ENCODE measurements at regions not wholly inside any gene's neighbourhood (a gene's known extent, or its start where the extent isn't known, plus 50 kb on each side); places are given as distances from the start of the nearest gene placed in this dataset.

DNA sequence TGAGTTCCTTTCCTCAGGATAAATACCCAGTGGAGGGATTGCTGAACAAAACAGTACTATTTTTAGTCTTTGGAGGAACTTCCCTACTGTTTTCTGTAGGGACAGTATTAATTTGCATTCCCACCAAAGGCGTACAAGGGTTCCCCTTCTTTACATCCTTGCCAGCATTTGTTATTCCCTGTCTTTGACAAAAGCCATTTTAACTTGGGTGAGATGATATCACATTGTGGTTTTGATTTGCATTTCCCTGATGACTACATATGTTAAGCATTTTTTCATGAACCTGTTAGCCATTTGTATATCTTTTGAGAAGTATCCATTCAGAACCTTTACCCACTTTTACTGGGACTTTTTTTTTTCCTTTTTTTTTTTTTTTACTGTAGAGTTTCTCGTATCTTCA lies 126.2 kb upstream of the ANXA10 start:
- Histone ChIP-seq H3K4me1 (ENCODE audit: insufficient read depth, low read length, severe bottlenecking) (no peaks in the 10 kb centered on the region), H4K20me1 (ENCODE audit: insufficient read depth, low read length) (no peaks in the 10 kb centered on the region), H3K79me2 (ENCODE audit: insufficient read depth, low read length) (no peaks in the 10 kb centered on the region), H3K4me2 (ENCODE audit: low read length) (no peak overlapping the region), H2AFZ (ENCODE audit: low read length) (no peak overlapping the region), H3K9ac (ENCODE audit: low read length) (no peak overlapping the region), H3K27me3 (ENCODE audit: insufficient read depth, low read length) (no peaks in the 10 kb centered on the region), H3K4me3 (ENCODE audit: low read depth, low read length, poor library complexity, severe bottlenecking) (no peak overlapping the region), H3K9me2 (ENCODE audit: low read depth, low read length) (no peaks in the 10 kb centered on the region), H3F3A (ENCODE audit: insufficient read depth, low read length) (no peaks in the 10 kb centered on the region), H3K36me3 (ENCODE audit: insufficient read depth, low read length) (no peaks in the 10 kb centered on the region), H3K9me3 (ENCODE audit: low read length) (no peaks in the 10 kb centered on the region), H3K27ac (ENCODE audit: low read depth, low read length, poor library complexity, severe bottlenecking) (no peak overlapping the region)
- no peak for TF ChIP-seq EZH2 (IDR thresholded peaks at IDR 0.05; ENCODE audit: borderline replicate concordance, low read length)
- TF ChIP-seq, protein P1, sequence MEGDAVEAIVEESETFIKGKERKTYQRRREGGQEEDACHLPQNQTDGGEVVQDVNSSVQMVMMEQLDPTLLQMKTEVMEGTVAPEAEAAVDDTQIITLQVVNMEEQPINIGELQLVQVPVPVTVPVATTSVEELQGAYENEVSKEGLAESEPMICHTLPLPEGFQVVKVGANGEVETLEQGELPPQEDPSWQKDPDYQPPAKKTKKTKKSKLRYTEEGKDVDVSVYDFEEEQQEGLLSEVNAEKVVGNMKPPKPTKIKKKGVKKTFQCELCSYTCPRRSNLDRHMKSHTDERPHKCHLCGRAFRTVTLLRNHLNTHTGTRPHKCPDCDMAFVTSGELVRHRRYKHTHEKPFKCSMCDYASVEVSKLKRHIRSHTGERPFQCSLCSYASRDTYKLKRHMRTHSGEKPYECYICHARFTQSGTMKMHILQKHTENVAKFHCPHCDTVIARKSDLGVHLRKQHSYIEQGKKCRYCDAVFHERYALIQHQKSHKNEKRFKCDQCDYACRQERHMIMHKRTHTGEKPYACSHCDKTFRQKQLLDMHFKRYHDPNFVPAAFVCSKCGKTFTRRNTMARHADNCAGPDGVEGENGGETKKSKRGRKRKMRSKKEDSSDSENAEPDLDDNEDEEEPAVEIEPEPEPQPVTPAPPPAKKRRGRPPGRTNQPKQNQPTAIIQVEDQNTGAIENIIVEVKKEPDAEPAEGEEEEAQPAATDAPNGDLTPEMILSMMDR (IDR thresholded peaks at IDR 0.05; ENCODE audit: low read length): no peak

GRCh38 chr4:167973513-167973912 lies 118.8 kb upstream of the ANXA10 start:
- no peak overlapping the region for H3K9ac ChIP-seq (ENCODE audit: low read length)
- TF ChIP-seq, protein P1 (IDR thresholded peaks at IDR 0.05; ENCODE audit: low read length): no peak
- TF ChIP-seq EZH2 (IDR thresholded peaks at IDR 0.05; ENCODE audit: borderline replicate concordance, low read length): no peak

DNA sequence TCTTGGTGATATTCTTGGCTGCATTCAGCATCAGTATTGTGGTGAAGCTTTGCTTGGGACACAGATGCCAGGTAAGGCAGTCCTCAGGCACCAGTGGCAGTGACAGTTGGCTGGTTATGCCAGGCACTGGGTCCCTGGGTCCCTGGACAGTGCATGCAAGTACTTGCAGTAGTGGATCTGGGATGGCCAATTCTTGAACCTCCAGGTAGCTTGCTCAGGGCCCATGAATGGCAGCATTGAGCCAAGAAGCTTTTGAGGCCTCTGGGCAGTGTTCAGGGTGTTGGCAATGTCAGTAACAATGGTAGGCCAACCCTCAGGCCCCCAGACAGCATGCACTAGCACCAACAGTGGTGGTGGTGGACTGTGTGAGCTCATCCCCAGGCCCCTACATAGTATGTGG lies 106.8 kb upstream of the ANXA10 start:
- Histone ChIP-seq H3K79me2 (ENCODE audit: insufficient read depth, low read length) (no peaks in the 10 kb centered on the region), H3K27me3 (ENCODE audit: insufficient read depth, low read length) (no peaks in the 10 kb centered on the region), H3K27ac (ENCODE audit: low read depth, low read length, poor library complexity, severe bottlenecking) (no peak overlapping the region), H3K4me1 (ENCODE audit: insufficient read depth, low read length, severe bottlenecking) (no peaks in the 10 kb centered on the region), H3K36me3 (ENCODE audit: insufficient read depth, low read length) (no peaks in the 10 kb centered on the region), H3K4me3 (ENCODE audit: low read depth, low read length, poor library complexity, severe bottlenecking) (no peak overlapping the region), H3K4me2 (ENCODE audit: low read length) (no peak overlapping the region), H4K20me1 (ENCODE audit: insufficient read depth, low read length) (no peaks in the 10 kb centered on the region), H3F3A (ENCODE audit: insufficient read depth, low read length) (no peaks in the 10 kb centered on the region), H2AFZ (ENCODE audit: low read length) (no peak overlapping the region), H3K9ac (ENCODE audit: low read length) (no peak overlapping the region), H3K9me3 (ENCODE audit: low read length) (no peaks in the 10 kb centered on the region), H3K9me2 (ENCODE audit: low read depth, low read length) (no peaks in the 10 kb centered on the region)
- no peak for TF ChIP-seq EZH2 (IDR thresholded peaks at IDR 0.05; ENCODE audit: borderline replicate concordance, low read length)
- TF ChIP-seq, protein P1 (IDR thresholded peaks at IDR 0.05; ENCODE audit: low read length): no peak

More at GRCh38 chr4:167973513-167973912, 118.8 kb upstream of the ANXA10 start:
- no peaks in the 10 kb centered on the region for H3K9me3 ChIP-seq (ENCODE audit: low read length)
- no peak overlapping the region for H3K27ac ChIP-seq (ENCODE audit: low read depth, low read length, poor library complexity, severe bottlenecking)
- no peaks in the 10 kb centered on the region for H3K27me3 ChIP-seq (ENCODE audit: insufficient read depth, low read length)
- no peak overlapping the region for H2AFZ ChIP-seq (ENCODE audit: low read length)
- no peaks in the 10 kb centered on the region for H3K36me3 ChIP-seq (ENCODE audit: insufficient read depth, low read length)
- H3K4me3 ChIP-seq (ENCODE audit: low read depth, low read length, poor library complexity, severe bottlenecking): no peak overlapping the region
- H4K20me1 ChIP-seq (ENCODE audit: insufficient read depth, low read length): no peaks in the 10 kb centered on the region
- H3K9me2 ChIP-seq (ENCODE audit: low read depth, low read length): no peaks in the 10 kb centered on the region
- H3K4me2 ChIP-seq (ENCODE audit: low read length): no peak overlapping the region
- no peaks in the 10 kb centered on the region for H3K4me1 ChIP-seq (ENCODE audit: insufficient read depth, low read length, severe bottlenecking)
- no peaks in the 10 kb centered on the region for H3K79me2 ChIP-seq (ENCODE audit: insufficient read depth, low read length)
- no peaks in the 10 kb centered on the region for H3F3A ChIP-seq (ENCODE audit: insufficient read depth, low read length)
